Colon (tissue), 2 donors: ENCODE measurements at regions not wholly inside any gene's neighbourhood (a gene's known extent, or its start where the extent isn't known, plus 50 kb on each side); places are given as distances from the start of the nearest gene placed in this dataset.
"Not testable (repeated sequence)": the region's sequence is repeated elsewhere in the genome, so short reads cannot be mapped to it uniquely, and the experiment has no call there.

Source experiments
- FAIRE-seq: peaks from 2 replicates; lab custom pipeline; 2012; peaks lifted over from hg19 to GRCh38; lab: Jason Lieb, UNC
- donor health status: control.
- donor health status: control.

DNA sequence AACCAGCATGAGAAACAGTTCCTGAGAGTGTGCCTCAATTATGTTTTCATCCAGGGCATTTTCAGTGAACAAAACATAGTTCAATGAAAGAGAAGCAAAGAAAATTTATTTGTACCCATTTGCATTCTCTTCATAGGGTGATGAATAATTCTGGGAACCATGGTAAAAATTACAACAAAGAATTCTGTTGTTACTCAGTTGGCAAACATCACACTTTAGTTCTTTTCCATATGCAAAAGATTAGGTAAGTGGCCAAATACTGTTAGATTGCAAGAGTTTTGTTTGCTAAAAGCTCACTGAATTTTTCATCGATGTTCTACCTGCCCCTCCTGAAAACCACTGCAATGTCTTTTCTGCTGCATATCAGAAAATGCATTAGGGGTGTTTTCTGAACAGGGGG is 132.4 kb upstream of the RGS6 start:
- FAIRE-seq = no peak

DNA sequence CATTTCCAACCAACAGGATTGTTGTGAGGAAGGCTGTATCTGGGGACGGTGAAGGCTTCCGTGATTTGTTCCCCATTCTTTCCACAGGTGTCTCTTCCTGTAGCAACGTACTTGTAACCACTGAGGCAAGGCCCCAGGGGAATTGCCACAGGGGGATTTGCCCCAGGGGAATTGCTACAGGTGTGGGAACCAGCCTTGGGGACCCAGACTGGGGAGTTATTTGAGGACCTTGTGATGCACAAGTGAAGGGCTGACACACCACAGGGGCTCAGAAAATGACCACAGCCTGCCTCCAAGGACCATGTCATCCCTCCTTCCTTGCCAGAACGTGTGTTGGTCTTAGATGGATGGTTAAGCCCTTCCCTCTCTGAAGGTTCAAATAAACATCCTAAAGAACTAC is 131.4 kb upstream of the RGS6 start:
- no peak for FAIRE-seq

DNA sequence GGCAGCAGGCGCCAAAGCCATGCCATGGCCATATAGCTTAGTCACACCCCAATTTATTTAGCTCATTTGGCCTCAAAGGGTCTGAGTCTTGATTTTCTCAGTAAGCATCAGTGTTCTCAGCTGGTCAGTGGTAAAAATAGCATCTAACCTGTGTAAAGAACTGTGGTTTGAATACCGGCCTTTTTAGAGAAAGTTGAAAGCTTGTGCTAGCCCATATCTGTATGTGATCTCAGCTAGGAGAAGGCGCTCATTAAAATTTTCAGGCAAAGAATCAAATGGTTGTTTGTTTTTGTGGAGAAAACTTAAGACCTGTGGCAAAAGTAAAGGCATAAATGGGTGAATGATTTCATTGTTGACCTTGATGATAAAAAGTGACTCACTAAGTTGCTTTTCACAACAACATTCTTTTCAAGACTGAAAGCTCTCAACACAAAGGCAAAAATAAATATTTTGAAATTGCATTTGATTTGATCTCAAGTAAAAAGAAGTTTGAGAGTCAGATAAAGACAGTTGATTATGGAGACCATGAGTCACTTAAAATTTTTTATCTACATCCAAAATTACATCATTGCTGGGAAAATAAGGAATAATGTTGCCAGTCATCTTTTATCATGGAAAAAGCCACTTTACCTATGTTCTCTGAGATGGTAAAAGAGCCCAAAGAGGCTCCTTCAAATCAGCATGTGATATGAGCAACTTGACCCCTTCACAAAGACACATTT is 128.5 kb upstream of the RGS6 start:
- FAIRE-seq = no peak

DNA sequence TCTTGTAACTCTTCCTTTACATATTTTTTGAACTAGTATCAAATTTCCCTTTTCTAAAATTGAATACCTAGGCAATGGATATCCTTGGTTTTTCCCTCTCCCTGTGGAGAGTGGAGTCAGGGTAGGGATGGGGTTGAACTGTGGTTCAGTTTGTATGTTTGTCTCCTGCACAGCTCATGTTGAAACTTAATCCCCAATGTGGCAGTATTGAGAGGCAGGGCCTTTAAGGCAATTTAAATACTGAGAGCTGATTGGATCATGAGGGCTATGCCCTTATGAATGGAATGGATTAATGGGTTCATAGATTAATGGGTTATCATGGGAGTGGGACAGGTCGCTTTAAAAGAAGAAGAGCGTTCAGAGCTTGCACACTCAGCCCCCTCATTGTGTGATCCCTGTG is 127.2 kb upstream of the RGS6 start:
- no peak for FAIRE-seq

DNA sequence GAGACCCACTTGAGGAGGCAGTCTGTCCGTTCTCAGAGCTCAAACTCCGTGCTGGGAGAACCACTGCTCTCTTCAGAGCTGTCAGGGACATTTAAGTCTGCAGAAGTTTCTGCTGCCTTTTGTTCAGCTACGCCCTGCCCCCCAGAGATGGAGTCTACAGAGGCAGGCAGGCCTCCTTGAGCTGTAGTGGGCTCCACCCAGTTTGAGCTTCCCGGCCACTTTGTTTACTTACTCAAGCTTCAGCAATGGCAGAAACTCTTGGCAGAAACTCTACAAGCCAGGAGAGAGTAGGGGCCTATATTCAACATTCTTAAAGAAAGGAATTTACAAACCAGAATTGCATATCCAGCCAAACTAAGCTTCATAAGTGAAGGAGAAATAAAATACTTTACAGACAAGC is 125.2 kb upstream of the RGS6 start:
- not testable (repeated sequence) for FAIRE-seq

DNA sequence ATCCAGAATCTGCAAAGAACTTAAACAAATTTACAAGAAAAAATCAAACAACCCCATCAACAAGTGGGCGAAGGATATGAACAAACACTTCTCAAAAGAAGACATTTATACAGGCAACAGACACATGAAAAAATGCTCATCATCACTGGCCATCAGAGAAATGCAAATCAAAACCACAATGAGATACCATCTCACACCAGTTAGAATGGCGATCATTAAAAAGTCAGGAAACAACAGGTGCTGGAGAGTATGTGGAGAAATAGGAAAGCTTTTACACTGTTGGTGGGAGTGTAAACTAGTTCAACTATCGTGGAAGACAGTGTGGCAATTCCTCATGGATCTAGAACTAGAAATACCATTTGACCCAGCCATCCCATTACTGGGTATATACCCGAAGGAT is 121.4 kb upstream of the RGS6 start:
- FAIRE-seq = not testable (repeated sequence)

DNA sequence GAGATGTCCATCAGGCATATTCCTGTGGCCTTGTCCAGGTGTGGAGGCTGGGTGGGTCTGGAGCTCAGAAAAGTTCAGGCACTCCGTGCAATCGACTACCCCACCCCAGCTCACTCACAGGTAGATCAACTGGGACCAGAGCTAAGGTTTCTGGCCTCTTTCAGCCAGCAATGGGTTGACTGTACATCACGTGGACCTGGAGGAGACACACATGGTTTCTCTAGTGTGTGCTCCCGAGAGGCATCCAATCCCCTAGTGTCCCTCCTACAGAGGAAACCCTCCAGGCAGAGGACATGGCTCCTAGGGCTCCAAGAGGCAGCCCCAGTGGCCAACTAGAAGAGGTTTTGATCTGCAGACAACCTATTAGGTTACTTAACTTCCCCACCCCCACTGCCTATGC is 119.5 kb upstream of the RGS6 start:
- FAIRE-seq = no peak

DNA sequence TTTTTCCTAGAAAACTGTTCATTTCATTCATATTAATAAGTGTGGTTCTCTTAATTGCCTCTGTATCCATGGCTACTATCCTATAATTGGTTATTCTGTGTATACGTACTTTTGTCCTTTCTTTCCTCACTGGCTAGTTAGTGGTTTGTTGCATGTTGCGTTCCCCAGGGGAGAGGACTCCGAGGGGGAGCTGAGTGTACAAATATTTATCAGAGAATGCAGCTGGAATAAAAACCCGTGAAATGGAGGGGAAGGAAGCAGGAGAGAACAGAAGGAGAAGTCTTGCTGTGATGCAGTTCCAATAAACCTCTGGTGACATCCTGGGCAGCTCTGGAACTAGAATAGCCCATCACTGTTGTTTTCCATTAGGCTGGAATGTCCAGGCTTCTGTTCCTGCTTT is 117.1 kb upstream of the RGS6 start:
- FAIRE-seq = no peak

DNA sequence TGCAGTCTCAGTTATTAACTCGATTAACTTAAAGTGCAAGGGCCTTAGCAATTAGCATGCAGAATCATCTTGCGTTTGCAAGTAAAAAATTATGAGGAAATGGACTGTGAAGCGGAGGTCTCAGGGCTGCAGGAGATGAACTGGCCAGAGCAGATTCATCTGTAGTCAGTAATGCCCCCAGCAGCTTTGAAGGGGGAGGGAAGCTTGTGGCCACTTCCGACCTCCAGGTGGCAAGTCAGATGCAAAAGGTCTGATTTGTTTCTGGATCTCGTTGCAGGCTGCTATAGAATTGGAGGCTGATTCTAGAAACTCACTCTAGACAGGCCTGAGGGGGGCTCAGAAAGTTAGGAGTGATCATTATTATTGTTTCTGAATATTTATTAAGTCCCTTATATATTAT is 107.4 kb upstream of the RGS6 start:
- no peak for FAIRE-seq

DNA sequence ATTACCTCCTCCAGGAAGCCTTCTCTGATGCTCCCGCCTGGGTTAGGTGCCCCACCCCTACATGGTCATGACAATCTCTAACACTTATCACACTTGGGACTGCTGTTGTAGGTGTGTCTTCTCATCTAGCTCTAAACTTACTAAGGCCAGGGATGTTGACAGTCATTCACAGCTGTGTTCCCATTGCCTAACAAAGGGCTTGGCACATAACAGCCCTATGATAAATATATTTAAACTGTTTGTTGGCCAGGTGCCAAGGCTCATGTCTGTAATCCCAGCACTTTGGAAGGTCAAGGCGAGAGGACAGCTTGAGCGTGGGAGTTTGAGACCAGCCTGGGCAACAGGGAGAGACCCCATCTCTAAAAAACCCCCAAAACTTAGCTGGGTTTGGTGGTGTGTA is 98.8 kb upstream of the RGS6 start:
- no peak for FAIRE-seq

DNA sequence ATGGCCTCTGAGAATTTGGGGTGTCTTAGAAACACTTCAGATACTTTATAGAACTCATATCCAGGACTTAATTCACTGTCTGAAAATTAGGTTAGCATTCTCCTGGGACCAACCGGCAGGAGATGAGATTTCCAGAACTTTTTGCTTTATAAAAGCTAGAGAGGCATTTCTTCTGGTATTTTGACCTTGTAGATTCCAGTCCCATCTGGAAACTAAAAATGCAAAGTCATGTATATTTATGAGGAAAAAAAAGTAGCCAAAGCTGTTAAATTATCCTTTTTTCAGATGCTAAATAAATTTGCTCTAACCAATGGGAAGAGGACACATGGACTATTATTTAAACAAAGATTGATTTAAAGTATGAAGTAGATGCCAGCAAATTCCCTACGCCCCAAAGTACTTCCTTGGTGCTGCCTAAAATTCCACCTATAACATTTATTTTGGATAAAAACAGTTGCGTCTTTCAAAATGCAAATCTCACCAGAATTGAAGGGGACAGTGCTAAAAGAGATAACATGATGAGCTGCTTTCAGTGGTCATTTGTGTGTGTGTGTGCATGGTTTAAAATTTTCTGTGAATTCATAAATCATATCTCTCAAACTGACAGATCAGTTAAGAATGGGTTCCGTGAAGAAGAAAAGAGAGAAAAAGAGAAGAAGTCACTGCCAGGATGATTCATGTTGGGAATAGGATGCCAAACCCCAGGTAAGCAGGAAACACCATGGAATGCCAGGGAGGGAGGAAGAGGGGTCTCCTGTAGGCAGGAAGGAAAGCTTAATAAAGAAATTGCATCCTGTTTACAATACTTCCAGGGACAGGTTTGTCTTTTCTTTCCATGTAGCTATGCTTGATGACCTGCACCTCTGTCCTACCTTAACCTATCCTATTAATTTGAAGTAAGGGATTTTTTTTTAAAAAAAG is 97.7 kb upstream of the RGS6 start:
- FAIRE-seq = no peak

DNA sequence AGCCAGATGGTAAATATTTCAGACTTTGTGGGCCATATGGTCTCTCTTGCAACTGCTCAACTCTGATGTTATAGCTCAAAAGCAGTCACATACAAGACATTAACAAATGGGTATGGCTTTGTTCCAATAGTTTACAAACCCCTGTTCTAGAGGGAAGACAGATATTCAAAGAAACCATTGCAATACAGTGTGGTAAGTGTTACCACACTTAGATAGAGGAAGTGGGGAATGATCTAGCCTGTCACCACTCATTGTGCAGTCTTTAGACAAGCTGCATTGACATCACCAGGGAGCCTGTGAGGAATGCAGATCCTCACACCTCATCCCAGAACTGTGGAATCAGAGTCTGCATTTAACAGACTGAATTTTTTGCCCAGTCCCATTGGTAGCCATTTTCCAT is 80.0 kb upstream of the RGS6 start:
- FAIRE-seq = no peak

DNA sequence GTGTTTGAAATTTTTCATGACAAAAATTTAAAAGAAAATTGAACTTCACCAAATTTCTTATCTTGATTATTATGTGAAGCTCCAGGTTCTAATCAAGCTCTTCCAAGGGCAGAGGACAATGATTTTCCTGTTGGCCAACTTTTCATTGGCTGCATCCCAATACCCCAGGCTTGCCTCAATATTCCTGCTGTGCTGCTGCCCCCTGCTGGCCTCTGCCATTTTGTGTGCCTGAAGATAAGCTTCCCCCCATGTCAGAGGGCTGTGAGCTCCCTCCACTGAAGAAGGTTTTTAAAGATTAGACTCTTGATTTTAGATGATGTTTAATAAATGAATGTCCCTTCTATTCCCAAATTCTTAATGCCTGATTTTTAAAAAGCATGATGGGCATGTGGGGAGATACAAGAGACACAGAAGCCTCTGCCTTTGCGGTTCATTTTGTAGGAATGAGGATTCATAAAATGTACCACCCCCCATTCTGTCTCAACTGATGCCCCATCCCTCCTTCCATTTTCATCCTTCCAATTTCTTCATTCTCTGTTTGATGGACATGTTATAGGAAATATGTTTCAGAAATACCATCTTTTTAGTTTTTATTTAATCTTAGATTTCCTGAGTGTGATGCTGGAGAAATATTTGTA is 76.7 kb upstream of the RGS6 start:
- no peak for FAIRE-seq

DNA sequence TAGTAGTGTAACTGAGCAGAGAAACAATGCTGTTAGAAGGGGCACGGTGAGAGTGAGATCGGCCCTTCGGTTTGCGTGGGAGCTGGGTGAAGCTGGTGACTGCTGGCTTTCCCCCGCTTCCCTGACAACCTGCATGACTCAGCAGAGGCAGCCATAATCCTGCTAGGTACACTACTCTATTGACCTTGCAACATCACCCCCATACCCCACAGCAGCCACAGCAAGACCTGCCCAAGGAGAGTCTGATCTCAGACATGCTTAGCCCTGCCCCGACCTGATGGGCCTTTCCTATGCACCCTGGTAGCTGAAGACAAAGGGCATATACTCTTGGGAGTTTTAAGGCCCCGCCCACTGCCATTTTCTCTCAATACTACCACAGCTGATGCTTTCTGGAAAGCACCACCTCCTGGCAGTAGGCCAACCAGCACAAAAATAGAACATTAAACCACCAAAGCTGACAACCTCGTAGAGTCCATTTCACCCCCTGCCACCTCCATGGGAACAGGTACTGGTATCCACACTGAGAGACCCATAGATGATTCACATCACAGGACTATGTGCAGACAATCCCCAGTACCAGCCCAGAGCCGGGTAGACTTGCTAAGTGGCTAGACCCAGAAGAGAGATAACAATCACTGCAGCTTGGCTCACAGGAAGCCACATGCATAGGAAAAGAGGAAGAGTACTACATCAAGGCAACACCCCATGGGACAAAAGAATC is 75.9 kb upstream of the RGS6 start:
- no peak for FAIRE-seq

DNA sequence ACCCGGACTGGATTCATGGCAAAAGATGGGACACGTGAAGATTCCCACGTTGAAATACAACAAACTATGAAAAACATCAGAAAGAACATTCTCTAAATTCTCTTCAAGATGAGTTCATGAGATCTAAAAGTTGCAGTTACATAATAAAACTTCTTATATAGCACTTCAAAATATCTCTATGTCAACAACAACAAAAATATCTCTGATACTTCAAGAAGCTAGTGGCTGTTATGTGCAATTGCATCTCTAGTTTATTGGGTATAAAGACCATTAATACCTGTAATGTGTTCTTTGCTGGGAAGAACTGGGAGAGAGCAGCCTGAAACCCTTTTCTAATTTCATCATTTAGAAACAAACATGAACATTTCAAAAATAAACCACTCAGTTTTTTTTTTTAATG is 69.2 kb upstream of the RGS6 start:
- FAIRE-seq = no peak

DNA sequence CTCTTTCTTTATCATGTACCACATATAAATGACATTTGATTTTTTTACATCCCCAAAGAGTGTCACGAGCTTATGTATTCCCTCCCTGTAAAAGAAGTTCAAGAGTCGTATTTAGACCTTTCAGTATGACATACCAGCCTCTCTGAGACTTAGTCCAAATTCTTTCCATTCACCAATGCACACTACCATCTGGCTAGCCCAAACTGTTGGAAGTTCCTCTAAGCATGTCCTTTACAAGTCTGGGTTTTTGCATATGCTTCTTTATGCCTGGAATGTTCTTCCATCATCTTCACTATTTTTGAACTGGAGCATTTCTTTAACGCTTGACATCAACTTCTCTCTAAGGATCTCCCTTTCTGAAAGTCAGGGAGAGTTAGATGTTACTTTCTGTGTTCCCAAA is 68.5 kb upstream of the RGS6 start:
- no peak for FAIRE-seq
